ENCODE measurements at regions not wholly inside any gene's neighbourhood (a gene's known extent, or its start where the extent isn't known, plus 50 kb on each side); places are given as distances from the start of the nearest gene placed in this dataset.

- no peak overlapping the region for H3K4me3 ChIP-seq (ENCODE audit: low read depth, low read length)
- no peak for TF ChIP-seq CTCF (conservative IDR thresholded peaks at IDR 0.05; ENCODE audit: low read depth, low read length)
- DNase-seq (ENCODE audit: low read depth) = no peak
These were observed 51.9 kb upstream of the CREB1 start for GRCh38 chr2:207477896-207478295.

GRCh38 chr2:207478572-207478971 lies 51.2 kb upstream of the CREB1 start:
- peak; percentile 48 for DNase-seq (ENCODE audit: low read depth)
- no peak for TF ChIP-seq CTCF (conservative IDR thresholded peaks at IDR 0.05; ENCODE audit: low read depth, low read length)
- no peak overlapping the region for H3K4me3 ChIP-seq (ENCODE audit: low read depth, low read length)

GRCh38 chr2:207479198-207479785 lies 50.5 kb upstream of the CREB1 start:
- H3K4me3 ChIP-seq (ENCODE audit: low read depth, low read length) = no peak overlapping the region
- DNase-seq (ENCODE audit: low read depth) = peak; percentile 75
- TF ChIP-seq CTCF (conservative IDR thresholded peaks at IDR 0.05; ENCODE audit: low read depth, low read length) = no peak
